TTC549 (cell line): ENCODE measurements at regions not wholly inside any gene's neighbourhood (a gene's known extent, or its start where the extent isn't known, plus 50 kb on each side); places are given as distances from the start of the nearest gene placed in this dataset.

Source experiments
- FAIRE-seq: peaks from 2 replicates; lab custom pipeline; 2012; peaks lifted over from hg19 to GRCh38; lab: Jason Lieb, UNC

DNA sequence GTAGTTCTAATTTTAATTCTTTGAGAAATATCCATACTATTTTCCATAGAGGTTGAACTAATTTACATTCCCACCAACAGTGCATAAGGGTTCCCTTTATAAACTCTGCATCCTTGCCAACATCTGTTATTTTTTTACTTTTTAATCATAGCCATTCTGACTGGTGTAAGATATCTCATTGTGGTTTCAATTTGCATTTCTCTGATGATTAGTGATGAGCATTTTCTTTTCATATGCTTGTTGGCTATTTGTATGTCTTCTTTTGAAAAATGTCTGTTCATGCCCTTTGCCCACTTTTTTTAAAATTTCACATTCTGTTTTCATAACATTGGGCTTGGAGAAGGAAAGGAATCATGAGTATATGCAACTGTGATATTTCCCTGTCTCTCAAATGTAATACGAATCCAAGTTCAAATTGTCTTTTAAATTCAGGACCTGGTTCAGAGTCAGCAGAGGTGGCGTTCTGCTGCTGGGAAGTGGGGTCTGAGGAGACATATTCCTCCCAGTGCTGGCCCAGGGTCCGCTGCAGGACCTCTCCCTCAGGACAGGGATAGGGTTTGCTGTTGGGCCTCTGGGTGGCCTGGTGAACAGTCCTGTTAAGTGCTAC is 81.2 kb upstream of the ETV6 start:
- no peak for FAIRE-seq

DNA sequence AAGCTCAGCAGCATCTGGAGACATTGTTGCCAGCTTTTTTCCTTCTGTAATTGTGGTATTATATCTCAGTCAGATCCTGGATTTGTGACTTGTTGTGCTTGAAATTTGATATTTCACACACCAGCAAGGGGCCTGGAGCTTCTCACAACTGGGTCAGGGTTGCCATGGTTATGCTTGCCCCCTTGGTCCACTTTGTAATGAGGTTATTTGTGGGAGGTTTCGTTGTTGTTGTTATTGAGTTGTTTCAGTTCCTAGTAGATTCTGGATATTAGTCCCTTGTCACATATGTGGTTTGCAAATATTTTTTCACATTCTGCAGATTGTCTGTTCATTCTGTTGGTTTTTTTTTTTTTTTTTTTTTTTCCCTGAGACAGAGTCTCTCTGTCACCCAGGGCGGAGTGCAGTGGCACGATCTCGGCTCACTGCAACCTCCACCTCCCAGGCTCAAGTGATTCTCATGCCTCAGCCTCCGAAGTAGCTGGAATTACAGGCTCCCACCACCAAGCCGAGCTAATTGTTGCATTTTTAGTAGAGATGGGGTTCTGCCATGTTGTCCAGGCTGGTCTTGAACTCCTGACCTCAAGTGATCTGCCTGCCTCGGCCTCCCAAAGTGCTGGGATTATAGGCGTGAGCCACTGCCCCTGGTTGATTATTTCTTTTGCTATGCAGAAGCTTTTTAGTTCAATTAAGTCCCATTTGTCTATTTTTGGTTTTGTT is 80.6 kb upstream of the ETV6 start:
- FAIRE-seq: no peak

- FAIRE-seq: peak; percentile 25
Measured at GRCh38 chr12:11569716-11570115, 79.8 kb upstream of the ETV6 start.

- no peak for FAIRE-seq
Measured at GRCh38 chr12:11573880-11574279, 75.6 kb upstream of the ETV6 start.

DNA sequence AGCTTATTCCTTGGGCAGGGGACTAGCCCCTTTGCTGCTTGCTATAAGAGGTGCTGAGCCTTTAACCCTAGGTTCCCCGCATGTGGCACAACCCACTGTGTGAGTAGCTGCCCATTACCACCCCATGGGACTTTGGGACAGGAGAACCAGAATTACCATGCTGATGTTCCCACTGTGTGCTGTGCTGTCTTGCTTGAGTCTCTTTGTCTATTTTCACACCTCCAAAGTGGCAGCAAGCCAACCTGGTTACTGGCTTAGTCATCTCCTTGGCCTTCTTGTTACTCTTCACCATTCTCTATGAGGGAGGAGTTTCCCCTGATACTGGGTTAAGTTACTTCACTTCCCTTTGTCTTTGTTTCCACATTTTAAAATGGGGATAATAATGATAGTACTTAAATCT is 73.4 kb upstream of the ETV6 start:
- FAIRE-seq: no peak

DNA sequence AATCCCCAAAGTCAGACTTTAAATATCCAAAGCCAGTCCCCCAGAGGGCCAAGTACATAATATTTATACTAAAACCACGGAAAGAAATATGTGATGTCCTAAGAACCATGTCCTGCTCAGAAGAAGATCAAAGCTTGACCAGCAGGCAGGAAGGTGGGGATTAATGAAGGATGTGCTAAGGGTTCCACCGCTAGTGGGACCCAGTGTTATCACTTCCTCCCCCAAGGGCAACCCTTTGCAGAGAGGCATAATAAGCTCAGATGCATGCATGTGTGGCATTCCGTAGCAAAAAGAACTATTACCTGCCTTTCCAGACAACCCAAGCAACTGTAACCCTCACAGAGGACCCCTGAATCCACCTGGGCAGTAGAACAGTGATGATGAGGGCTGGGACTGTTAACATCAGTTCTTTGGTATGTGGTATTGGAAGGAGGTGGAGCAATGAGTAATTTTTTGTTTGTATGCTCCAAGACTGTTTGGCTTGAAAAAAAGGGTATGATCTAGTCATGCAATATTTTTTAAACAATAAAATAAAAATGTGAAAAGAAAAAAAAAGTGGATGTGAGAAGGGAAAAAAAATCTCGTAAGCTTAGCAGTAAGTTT is 71.7 kb upstream of the ETV6 start:
- FAIRE-seq: no peak

GRCh38 chr12:11578461-11578993 is 70.9 kb upstream of the ETV6 start:
- no peak for FAIRE-seq

DNA sequence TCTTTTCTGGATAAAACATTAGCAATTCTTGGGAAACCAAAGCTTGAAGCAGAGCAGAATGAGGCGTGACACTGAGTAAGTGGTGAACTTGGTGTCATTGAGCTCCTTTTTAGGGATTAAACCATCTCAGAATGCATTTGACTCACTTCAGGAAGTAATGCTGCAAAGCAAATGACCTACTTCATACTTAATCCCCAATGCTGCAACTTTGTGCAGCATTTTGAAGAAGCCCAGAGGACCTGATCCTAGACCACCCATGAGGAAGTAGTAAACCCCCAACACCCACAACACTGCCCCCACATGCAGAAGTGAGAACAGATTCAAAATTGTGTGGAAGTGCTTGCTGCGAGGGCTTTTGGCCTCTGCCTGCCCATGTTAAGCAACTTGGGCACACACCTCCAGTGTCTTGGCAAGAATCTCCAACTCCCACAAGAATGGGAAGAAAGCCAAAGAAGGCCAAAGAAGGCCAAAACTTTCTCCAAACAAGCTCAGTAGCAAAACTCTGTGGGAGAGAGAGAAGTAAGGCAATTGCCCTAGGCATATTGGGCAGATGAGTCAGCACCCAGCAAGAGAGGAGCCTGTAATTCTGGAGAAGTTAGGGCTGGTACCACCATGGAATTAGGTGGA is 69.2 kb upstream of the ETV6 start:
- no peak for FAIRE-seq

DNA sequence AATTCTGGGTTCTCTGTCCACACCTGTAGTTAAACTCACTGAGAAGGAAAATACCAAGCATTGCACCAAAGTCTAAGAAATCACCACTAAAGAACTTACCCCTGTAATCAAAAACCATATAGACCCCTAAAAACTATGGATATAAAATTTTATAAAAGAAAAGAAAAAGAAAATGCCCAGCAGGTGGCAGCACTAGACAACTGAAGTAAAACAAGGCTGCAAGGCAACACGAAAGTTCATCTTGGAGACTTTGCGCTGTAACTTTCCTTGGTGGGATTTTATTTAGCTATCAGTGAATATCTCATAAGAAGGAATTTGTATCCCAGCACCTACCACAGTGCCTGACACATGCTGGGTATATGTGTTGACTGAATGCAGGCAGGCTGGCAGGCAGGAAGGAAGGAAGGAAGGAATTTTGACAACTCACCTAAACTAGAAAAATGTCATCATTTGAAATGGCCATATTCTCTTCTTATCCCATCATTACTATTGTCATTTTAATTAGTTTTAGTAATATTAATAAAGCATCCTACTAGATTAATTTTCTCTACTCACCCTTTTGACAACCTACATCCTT is 68.2 kb upstream of the ETV6 start:
- peak; percentile 86 for FAIRE-seq

DNA sequence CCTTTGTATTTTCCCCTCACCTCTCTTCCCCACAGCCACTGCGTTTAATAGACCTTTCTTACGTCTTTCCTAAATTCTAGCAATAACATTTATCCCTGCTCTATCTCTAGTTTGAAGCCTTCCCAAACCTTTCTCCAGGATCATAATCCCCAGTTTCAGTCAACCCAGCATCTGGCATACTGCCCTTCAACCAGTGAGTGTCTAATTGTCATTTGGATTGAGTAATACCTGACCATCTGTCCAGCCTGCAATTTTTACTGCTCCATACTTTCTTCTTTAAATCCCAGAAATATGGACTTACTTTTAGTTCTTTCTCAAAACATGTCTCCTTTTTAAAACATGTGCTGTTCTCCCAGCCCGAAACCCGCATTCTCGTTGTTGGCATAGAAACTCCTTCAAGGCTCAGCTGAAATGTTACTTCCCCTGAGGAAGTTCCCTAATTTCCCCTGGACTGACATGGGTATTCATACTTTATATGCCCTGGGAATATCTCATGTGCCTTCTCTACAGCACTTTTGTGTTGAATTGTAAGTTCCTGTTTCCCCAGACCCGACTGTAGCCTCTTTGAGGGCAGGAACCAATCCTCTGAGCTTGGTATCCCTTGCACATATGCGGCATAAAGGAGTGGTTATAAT is 65.1 kb upstream of the ETV6 start:
- no peak for FAIRE-seq

DNA sequence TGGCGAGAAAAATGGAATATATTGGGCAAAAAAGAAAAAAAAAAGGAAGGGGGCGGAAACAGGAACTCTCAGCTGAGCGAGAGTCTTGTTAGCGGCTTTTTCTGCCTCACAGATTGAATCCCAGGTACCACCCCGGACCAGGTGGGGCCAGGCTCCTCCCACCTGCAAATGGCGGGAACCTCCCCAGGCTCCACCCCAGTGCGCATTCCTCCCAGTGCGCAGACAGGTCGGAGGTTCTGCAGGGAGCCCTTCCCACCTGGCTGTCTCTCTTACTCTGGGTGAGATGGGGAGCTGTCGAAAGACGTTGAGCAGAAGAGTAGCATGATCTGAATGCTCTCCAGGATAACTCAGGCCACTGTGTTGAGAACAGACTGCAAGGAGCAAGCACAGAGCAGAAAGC is 57.0 kb upstream of the ETV6 start:
- FAIRE-seq: no peak

GRCh38 chr12:11593013-11593412 is 56.5 kb upstream of the ETV6 start:
- no peak for FAIRE-seq

DNA sequence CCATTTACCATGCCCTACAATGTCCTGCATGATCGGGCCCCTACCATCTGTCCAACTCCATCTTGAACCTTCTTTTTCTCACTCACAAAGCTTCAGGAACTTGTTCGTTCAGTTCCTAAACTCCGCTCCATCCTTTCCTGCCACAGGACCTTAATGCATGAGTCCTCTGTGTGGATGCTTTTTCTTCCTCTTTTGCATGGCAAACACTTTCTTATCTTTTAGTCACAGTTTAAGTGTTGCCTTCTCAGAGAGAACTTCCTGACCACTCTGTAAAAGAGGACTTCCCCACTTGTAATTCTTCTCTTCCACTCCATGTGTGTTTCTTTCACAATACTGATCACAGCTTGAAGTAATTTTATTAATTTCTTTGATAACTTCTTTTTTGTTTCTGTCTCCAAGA is 54.4 kb upstream of the ETV6 start:
- no peak for FAIRE-seq

- no peak for FAIRE-seq
Measured at GRCh38 chr12:11596141-11596540, 53.3 kb upstream of the ETV6 start.

DNA sequence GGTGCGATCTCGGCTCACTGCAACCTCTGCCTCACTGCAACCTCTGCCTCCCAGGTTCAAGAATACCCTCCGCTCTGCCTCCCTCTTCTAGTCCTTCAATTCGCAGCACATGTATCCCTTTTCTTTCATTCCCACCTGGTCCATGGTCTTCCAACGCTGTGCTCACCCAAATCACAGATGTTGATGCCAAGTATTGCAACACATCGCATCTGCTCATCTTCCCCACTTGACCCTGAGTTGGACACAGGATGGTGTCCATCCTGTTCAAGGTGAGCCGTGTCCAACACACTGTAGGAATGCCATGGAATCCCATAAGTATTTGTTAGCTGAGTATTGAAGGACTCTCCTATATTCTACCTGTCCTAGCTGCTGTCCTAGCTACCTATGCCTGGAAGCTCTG is 50.6 kb upstream of the ETV6 start:
- FAIRE-seq: no peak
